GM10266 (cell line): ENCODE measurements at regions not wholly inside any gene's neighbourhood (a gene's known extent, or its start where the extent isn't known, plus 50 kb on each side); places are given as distances from the start of the nearest gene placed in this dataset.

Experiments
- DNase-seq: peaks from one replicate; pipeline ENCODE4 v3.0.0; 2012; ENCODE audit errors: extremely low spot score
- CTCF ChIP-seq: IDR thresholded peaks from 2 replicates; pipeline ENCODE4 v1.5.1; 2012; ENCODE audit warnings: mild to moderate bottlenecking, low read depth; ENCODE audit not compliant: control insufficient read depth, insufficient read depth; ENCODE audit errors: missing control alignments

DNA sequence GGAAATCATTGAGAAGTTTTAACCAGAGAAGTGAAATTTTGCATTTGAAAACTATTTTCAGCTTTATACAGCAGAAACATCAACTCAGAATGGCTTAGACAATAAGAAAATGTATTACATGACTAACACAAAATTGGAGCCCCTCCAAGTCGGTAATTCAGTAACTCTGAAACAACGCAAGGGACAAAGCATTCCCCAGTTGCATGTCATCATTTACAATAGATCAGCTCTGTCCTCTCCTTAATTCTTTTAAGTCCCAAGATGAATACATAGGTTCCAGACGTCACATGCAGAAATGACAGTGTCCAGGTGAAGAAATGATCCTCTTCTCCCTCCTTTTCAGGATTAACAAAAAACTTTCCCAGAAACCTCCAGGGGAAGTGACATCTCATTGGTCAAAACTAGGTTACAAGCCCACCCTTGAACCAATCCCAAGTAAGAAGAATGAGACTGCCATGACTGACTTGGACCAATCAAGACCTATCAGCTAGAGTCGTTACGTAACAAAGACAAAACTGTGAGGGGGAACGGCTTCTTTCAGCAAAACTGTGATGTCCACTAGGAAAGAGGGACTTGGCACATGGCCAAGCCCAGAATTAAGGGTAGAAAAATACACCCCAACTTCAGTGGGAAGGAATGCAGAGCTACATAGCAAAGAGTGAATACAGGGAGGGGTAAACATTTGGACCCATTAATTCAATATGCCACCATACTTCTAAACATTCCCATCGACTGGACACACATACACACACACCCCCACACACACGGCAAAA, 114.3 kb upstream of the PRNP start:
- TF ChIP-seq CTCF, result no peak
- DNase-seq, result no peak

- TF ChIP-seq CTCF, result no peak
These were observed 116.4 kb upstream of the PRNP start for GRCh38 chr20:4569865-4570264.

GRCh38 chr20:4569092-4569491, 117.2 kb upstream of the PRNP start:
- no peak for TF ChIP-seq CTCF
- no peak for DNase-seq

More at GRCh38 chr20:4569865-4570264, 116.4 kb upstream of the PRNP start:
- no peak for DNase-seq

DNA sequence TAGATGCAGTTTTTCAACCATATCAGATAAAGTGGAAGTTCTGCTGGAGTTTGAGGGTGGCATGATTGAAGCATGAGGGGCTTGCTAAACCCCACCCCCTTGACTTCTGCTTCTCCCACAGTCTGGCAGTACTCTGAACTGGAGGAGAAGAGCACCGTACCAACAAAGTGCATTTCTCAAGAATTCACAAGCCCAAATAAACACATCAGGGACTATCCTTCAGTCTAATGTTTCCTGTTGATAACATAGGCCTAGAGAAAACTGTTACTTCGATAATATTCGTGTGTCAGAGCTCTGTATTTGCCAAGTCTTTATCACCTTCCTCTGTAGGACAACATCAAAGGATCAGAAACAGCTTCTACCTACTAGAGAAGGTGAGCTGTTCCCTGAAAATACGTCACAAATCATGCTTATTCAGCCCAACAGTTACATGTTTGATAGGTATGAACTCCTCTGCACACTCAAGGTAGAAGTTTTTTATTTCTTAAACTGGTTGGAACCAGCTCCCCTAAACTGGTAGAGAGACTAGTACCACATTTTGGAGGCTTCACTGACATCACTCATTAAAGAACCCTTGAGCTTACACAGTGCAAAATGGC, 117.8 kb upstream of the PRNP start:
- no peak for DNase-seq
- no peak for TF ChIP-seq CTCF

DNA sequence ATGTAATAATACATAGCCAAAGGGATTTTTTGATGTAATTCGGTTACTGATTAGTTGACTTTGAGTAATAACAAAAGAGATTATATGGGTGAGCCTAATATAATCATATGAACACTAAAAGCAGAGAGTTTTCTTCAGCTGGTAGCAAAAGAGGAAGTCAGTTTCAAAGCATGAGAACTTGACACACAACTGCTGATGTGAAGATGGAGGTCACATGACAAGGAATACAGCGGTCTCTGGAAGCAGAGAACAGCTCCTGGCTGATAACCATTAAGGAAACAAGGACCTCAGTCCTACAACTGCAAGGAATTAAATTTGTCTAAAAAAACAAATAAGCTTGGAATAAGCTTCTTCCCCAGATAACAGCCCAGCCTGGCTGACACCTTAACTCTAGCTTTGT, 119.1 kb upstream of the PRNP start:
- no peak for TF ChIP-seq CTCF
- no peak for DNase-seq

DNA sequence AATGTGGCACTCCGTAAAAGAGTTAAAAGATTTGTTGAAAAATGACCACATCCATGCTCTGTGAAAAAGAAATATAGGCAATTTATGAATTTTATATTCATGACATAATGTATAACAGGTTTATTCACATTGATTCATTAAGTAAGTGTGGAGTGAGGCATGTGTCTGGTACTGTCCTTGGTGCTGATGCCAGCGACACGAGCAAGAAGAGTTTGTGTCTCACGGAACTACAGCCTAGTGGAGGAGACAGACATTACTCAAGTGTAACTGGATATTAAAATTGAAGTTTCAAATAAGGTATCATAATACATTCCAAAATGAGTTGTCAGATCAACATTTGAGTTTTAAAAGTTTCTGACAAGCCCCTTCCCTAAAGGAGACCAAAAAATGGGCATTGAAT, 122.7 kb upstream of the PRNP start:
- TF ChIP-seq CTCF, result no peak
- DNase-seq, result no peak

DNA sequence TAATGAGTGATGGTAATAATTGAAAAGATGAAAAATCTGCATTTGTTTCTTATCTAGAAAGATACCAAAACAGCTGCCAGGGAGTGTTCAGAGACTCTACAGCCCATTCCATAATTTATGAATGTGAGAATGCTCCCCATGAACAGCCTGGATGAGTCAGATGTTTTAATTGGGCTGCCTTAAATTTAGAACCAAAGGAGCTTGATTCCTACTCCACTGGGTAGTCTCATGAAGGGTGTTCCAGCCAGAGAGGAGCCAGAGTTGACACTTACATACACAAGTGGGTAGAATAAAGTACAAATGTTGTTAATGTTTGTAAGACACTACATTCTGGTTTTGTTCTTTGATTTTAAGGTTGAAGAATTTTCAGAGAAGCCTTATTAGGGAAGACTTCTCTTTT, 123.2 kb upstream of the PRNP start:
- TF ChIP-seq CTCF, result no peak
- no peak for DNase-seq
